HG03280 (cell line): ENCODE measurements at regions not wholly inside any gene's neighbourhood (a gene's known extent, or its start where the extent isn't known, plus 50 kb on each side); places are given as distances from the start of the nearest gene placed in this dataset.
A peak's percentile ranks its signal among the peaks of the same experiment; 100 is the strongest.

Experiments used
- ATAC-seq: cut with Tn5 transposase; IDR thresholded peaks from one replicate; pipeline ENCODE4 v1.9.1; 2021; ENCODE audit warnings: mild to moderate bottlenecking, moderate library complexity; ENCODE audit not compliant: unreplicated experiment

DNA sequence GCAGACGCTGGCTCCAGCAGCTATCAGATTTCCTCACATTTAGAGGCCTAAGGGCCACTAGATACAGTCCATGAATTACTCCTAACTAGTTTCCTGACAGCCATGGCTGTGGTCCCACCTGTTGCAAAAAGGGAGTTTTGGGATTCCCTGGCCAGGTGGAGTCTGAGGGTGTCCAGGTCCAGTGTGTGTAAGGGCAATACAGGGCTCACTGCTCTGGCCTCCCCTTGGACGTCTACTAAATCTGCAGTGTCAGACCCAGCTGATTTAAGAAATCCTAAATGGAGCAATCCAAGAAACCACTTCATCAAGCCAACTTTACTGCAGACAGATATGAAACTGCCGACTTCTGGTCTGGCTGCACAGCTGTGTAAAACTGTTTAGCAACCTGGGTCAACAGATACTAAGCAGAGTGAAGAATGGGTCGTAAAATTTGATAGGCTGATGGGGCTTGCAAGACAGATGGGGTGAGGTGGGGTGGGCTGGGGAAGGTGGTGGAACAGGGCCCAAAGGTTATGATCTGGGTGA, 116.4 kb downstream of the GADD45G start:
- ATAC-seq = no peak

- ATAC-seq = no peak
These were observed 117.2 kb downstream of the GADD45G start for GRCh38 chr9:89721971-89722530.

- ATAC-seq = no peak
These were observed 117.9 kb downstream of the GADD45G start for GRCh38 chr9:89722712-89723111.

- no peak for ATAC-seq
These were observed 118.8 kb downstream of the GADD45G start for GRCh38 chr9:89723469-89724100.

GRCh38 chr9:89724659-89725058, 119.8 kb downstream of the GADD45G start:
- ATAC-seq = no peak

DNA sequence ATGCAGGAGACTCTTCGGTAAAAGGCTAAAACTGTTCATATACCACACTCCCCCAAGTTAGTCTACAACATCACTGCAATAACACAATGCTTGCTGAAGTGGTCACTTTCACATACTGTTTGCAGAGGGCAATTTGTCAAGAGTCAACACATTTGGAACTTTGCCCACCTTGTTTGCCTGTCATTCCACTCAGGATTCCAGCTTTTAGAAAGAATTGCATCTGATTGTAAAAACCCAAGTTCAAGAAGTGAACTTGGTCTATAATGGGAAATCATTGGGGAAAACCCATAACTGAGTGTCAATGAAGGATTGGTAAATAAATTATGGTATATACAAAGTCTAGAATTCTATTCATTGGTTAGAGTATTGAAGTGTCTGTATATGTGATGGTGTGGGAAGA, 120.5 kb downstream of the GADD45G start:
- no peak for ATAC-seq

GRCh38 chr9:89729954-89730530, 125.2 kb downstream of the GADD45G start:
- no peak for ATAC-seq

DNA sequence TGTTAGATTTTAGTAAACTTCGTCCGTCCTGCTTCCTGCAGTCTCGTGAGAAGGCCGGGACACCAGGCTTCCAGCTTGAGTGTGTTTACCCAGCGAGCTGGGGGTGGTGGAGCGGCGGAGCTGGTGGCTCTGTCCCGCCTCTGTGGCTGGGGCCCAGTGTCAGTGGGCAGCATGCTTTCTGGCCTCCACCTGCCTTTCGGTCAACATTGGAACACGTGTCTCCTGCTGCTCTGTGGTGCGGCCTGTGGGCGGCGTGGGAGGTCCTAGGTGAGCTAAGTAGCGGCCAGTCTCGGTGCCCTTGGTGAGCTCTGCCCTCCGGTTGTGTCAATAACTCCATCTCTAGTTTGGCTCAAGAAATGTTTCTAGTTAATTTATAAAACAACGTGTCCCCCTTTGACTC, 125.9 kb downstream of the GADD45G start:
- no peak for ATAC-seq

GRCh38 chr9:89731262-89732182, 126.7 kb downstream of the GADD45G start:
- ATAC-seq = no peak

DNA sequence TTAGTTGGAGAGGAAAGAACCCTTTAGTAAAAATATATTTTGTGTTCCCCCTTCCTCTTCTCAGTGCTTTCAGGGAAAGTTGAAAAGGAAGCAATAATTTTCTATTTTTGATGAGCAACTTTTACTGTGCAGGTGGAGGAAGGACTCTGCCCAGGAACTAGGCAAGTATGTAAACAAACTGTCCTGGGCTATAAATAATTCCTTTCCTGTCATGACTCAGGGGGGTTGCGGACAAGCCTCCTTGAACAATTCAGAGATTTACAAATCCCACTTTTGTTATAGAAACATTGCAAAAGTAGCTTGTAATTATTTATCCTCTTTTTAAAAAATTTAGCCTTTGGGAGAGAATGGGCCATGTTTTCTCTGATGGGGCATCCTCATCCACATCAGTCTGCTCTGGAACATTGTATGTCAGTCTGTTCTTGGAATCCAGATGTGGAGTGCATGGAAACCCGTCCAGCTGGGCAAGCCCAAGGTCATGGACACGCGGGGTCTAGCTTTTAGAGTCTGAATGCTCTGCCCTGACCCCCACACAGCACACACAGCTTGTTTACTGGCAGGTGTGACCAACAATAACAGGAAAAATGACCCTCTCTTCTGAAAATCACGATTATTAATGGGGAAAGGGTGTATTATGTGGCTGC, 127.6 kb downstream of the GADD45G start:
- no peak for ATAC-seq

DNA sequence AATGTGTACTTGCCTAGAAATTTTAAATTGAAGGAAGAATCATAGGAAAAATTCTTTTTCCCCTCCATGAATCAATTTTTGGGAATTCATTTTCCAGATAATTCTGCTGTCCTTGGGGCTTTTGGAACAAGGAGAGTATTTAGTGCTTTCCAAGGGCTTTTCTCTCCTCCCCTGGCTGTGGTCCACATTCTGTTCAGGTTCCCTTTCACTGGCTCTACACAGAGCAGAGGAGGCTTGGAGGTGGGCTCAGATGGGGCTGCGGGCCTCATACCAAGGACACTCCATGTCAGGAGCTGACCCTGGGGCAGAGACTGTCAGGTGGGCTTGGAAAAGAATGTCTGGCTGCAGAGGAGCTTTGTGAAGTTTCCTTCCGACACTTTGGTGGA, 128.1 kb downstream of the GADD45G start:
- ATAC-seq = no peak

- no peak for ATAC-seq
These were observed 129.8 kb downstream of the GADD45G start for GRCh38 chr9:89734600-89735041.

- ATAC-seq = no peak
These were observed 133.5 kb downstream of the GADD45G start for GRCh38 chr9:89738137-89738932.

DNA sequence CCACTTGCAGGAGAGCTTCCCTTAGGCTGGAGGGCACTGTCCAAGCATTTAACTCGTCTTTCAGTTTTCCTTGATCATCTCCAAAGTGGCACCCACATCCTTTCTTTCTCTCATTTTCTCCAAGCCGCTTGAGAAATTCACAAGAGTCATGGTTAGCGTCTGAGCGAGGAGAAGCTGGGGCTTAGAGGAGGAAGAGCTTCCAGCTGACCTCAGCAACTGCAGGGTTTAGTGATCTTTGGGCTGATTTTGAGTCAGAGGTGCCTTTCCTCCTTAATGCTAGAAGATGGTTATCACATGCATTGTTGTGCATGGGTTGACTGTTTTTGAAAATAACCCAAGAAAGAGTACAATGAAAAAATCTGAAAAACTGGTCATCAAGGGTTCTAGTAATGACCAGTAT, 134.7 kb downstream of the GADD45G start:
- no peak for ATAC-seq

GRCh38 chr9:89739916-89740315, 135.1 kb downstream of the GADD45G start:
- ATAC-seq = no peak

DNA sequence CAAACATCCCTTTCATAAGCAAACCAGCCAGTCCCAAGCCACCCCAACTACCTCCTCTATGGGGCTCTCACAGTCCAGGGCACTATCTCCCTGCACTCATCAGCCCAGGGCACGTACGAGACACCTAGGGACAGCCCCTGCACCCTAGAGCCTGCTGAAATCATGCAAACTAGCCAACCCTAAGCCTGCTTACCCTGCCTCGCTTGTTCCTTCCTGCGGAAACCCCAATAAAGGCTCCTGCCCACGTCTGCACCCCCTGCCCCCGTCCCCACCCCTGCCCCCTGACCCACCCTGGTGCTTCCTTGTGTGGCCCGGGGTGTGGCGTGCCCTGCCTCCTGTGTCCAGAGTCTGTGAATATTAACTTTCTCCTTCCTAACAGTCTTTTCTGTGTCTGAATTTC, 135.9 kb downstream of the GADD45G start:
- ATAC-seq = peak; percentile 55

GRCh38 chr9:89742660-89743059, 137.8 kb downstream of the GADD45G start:
- no peak for ATAC-seq

GRCh38 chr9:89743216-89743572, 138.4 kb downstream of the GADD45G start:
- peak; percentile 42 for ATAC-seq

- peak; percentile 50 for ATAC-seq
These were observed 138.9 kb downstream of the GADD45G start for GRCh38 chr9:89743573-89744254.

- ATAC-seq = no peak
These were observed 139.4 kb downstream of the GADD45G start for GRCh38 chr9:89744255-89744648.
